ENCODE measurements at regions not wholly inside any gene's neighbourhood (a gene's known extent, or its start where the extent isn't known, plus 50 kb on each side); places are given as distances from the start of the nearest gene placed in this dataset.

DNA sequence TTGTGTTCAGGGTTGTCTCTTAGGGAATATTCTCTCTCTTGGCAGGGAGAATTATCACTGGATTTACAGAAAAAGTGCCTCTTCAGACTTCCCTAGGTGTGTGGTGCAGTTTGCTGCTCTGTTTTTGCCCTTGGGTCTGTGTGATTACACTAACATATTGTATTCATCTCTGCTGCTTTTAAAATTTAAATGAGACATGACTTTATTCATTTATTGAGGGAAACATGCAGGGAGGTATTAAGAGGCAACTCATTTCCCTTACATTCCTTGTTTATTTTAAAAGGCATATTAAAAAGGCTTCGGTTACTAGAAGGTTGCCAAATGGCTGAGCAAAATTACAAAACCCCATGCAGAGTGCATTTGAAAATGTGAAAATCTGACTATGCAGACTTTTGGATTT is 135.1 kb upstream of the GEMIN8 start:
- no peak for TF ChIP-seq POLR2A (IDR thresholded peaks at IDR 0.05)
- TF ChIP-seq, protein P1, sequence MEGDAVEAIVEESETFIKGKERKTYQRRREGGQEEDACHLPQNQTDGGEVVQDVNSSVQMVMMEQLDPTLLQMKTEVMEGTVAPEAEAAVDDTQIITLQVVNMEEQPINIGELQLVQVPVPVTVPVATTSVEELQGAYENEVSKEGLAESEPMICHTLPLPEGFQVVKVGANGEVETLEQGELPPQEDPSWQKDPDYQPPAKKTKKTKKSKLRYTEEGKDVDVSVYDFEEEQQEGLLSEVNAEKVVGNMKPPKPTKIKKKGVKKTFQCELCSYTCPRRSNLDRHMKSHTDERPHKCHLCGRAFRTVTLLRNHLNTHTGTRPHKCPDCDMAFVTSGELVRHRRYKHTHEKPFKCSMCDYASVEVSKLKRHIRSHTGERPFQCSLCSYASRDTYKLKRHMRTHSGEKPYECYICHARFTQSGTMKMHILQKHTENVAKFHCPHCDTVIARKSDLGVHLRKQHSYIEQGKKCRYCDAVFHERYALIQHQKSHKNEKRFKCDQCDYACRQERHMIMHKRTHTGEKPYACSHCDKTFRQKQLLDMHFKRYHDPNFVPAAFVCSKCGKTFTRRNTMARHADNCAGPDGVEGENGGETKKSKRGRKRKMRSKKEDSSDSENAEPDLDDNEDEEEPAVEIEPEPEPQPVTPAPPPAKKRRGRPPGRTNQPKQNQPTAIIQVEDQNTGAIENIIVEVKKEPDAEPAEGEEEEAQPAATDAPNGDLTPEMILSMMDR (IDR thresholded peaks at IDR 0.05) = no peak

All from heart left ventricle (tissue), 13 donors.